Neural progenitor cell (in vitro differentiated cells): ENCODE measurements at regions not wholly inside any gene's neighbourhood (a gene's known extent, or its start where the extent isn't known, plus 50 kb on each side); places are given as distances from the start of the nearest gene placed in this dataset.

ENCODE experiments used
- CTCF ChIP-seq: fragments of 200-600 bp; sonication (generic); IDR thresholded peaks from 2 replicates; pipeline ENCODE4 v1.5.1; 2017; ENCODE audit warnings: antibody characterized with exemption, mild to moderate bottlenecking
- EZH2phosphoT487 ChIP-seq: fragments of 200-600 bp; sonication (generic); IDR thresholded peaks from 2 replicates; pipeline ENCODE4 v1.6.1; 2017; ENCODE audit warnings: antibody characterized with exemption

GRCh38 chr3:18189282-18190050, 235.7 kb downstream of the SATB1 start:
- TF ChIP-seq CTCF: no peak
- no peak for TF ChIP-seq EZH2phosphoT487
